ENCODE measurements at regions not wholly inside any gene's neighbourhood (a gene's known extent, or its start where the extent isn't known, plus 50 kb on each side); places are given as distances from the start of the nearest gene placed in this dataset.

DNA sequence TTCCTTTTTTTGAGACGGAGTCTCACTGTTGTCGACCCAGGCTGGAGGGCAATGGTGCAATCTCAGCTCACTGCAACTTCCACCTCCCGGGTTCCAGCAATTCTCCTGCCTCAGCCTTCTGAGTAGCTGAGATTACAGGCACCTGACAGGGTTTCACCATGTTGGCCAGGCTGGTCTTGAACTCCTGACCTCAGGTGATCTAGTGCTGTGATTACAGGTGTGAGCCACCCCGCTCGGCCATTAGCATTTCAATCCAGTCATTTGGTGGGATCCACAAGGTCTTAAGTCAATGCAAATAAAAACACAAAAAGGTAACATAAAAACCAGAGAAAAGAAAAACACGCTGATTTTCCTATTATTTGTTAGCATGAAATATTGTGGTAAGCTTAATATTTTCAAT lies 1227.2 kb upstream of the TENM4 start:
- TF ChIP-seq, protein P1, sequence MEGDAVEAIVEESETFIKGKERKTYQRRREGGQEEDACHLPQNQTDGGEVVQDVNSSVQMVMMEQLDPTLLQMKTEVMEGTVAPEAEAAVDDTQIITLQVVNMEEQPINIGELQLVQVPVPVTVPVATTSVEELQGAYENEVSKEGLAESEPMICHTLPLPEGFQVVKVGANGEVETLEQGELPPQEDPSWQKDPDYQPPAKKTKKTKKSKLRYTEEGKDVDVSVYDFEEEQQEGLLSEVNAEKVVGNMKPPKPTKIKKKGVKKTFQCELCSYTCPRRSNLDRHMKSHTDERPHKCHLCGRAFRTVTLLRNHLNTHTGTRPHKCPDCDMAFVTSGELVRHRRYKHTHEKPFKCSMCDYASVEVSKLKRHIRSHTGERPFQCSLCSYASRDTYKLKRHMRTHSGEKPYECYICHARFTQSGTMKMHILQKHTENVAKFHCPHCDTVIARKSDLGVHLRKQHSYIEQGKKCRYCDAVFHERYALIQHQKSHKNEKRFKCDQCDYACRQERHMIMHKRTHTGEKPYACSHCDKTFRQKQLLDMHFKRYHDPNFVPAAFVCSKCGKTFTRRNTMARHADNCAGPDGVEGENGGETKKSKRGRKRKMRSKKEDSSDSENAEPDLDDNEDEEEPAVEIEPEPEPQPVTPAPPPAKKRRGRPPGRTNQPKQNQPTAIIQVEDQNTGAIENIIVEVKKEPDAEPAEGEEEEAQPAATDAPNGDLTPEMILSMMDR (conservative IDR thresholded peaks at IDR 0.05; ENCODE audit: low read depth, low read length), result no peak
- TF ChIP-seq EZH2 (IDR thresholded peaks at IDR 0.05; ENCODE audit: low read length, unreplicated experiment) (no peak), EZH2phosphoT487 (IDR thresholded peaks at IDR 0.05; ENCODE audit: borderline replicate concordance, low read length) (no peak)
- no TSS peak for BruUV-seq (replicated peaks)
- DNase-seq, result no peak
- Histone ChIP-seq H3K4me1 (ENCODE audit: insufficient read depth, low read length) (no peaks in the 10 kb centered on the region), H3K27ac (ENCODE audit: low read length) (no peak overlapping the region), H3K9me3 (ENCODE audit: low read length) (peaks cover 10% of the 10 kb centered on the region; the same call in 1 of the 2 replicates), H3K4me2 (ENCODE audit: low read length) (no peak overlapping the region), H3K36me3 (ENCODE audit: low read depth, low read length) (no peaks in the 10 kb centered on the region), H3K27me3 (ENCODE audit: low read length) (no peaks in the 10 kb centered on the region), H3F3A (ENCODE audit: low read length, unreplicated experiment) (no peaks in the 10 kb centered on the region), H3K4me3 (ENCODE audit: low read length) (no peak overlapping the region), H4K20me1 (ENCODE audit: low read length) (no peaks in the 10 kb centered on the region), H2AFZ (ENCODE audit: low read length) (no peak overlapping the region), H3K79me2 (ENCODE audit: low read length) (no peaks in the 10 kb centered on the region), H3K9me2 (replicated peaks; ENCODE audit: low read length) (no peaks in the 10 kb centered on the region), H3K9ac (ENCODE audit: low read length) (no peak overlapping the region)
- ChIA-PET CTCF (no interaction called here), POLR2A (ENCODE audit: unreplicated experiment) (no interaction called here)
- ATAC-seq, result no peak
- intact Hi-C loops (cut with micrococcal nuclease), result no loop called here

DNA sequence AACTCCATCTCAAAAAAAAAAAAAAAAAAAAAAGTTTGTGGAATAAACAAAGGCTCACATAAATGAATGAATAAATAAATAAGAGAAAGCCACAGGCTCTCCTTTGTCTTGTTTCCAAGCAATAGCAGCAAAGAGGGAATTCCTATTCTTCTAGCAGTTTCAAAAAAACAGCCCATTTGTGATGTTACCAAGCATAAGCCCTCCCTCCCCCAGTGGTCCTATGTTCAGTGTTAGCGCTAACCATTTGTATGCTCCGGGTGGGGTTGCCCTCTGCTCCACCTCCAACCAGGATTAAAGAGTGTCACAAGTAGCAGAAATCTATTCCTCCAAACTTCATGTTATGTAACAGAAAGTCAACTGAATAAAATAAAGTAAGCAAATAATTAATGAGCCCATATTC lies 1215.0 kb upstream of the TENM4 start:
- ATAC-seq (no peak), DNase-seq (no peak)
- no peaks in the 10 kb centered on the region for H4K20me1 ChIP-seq (ENCODE audit: low read length)
- H3K36me3 ChIP-seq (ENCODE audit: low read depth, low read length), result no peaks in the 10 kb centered on the region
- no peaks in the 10 kb centered on the region for H3K9me2 ChIP-seq (replicated peaks; ENCODE audit: low read length)
- no peak overlapping the region for H2AFZ ChIP-seq (ENCODE audit: low read length)
- H3K79me2 ChIP-seq (ENCODE audit: low read length), result no peaks in the 10 kb centered on the region
- H3K27me3 ChIP-seq (ENCODE audit: low read length), result no peaks in the 10 kb centered on the region
- H3K9ac ChIP-seq (ENCODE audit: low read length), result no peak overlapping the region
- ChIA-PET CTCF (no interaction called here), POLR2A (ENCODE audit: unreplicated experiment) (no interaction called here)
- H3K4me3 ChIP-seq (ENCODE audit: low read length), result no peak overlapping the region
- TF ChIP-seq EZH2phosphoT487 (IDR thresholded peaks at IDR 0.05; ENCODE audit: borderline replicate concordance, low read length) (no peak), EZH2 (IDR thresholded peaks at IDR 0.05; ENCODE audit: low read length, unreplicated experiment) (no peak)
- TF ChIP-seq, protein P1 (conservative IDR thresholded peaks at IDR 0.05; ENCODE audit: low read depth, low read length), result no peak
- H3K4me2 ChIP-seq (ENCODE audit: low read length), result no peak overlapping the region
- no TSS peak for BruUV-seq (replicated peaks)
- H3K4me1 ChIP-seq (ENCODE audit: insufficient read depth, low read length), result no peaks in the 10 kb centered on the region
- no peaks in the 10 kb centered on the region for H3F3A ChIP-seq (ENCODE audit: low read length, unreplicated experiment)
- intact Hi-C loops (cut with micrococcal nuclease), result no loop called here
- no peak overlapping the region for H3K27ac ChIP-seq (ENCODE audit: low read length)
- H3K9me3 ChIP-seq (ENCODE audit: low read length), result peaks cover 11% of the 10 kb centered on the region; the same call in 1 of the 2 replicates

DNA sequence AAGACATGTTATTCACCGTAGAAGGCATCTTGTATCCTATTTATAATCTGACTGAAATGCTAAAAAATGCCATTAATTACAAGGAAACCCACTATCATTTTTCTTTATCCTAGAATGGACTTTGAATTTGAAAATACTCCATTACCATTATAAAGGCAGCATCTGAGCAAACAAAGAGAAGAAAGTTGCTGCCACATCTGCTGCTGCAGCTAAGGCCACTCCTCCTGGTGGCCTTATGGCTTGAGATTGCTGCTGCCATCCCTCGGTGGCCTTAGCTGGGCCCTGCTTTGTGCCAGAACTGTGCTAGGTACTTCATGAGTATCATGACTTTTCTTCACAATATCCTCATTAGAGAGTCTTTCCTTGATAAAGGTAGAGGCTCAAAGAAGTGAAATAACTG lies 1210.1 kb upstream of the TENM4 start:
- ATAC-seq (no peak), DNase-seq (no peak)
- TF ChIP-seq EZH2 (IDR thresholded peaks at IDR 0.05; ENCODE audit: low read length, unreplicated experiment), result no peak
- TF ChIP-seq, protein P1 (conservative IDR thresholded peaks at IDR 0.05; ENCODE audit: low read depth, low read length), result no peak
- TF ChIP-seq EZH2phosphoT487 (IDR thresholded peaks at IDR 0.05; ENCODE audit: borderline replicate concordance, low read length), result no peak
- no peaks in the 10 kb centered on the region for H3K79me2 ChIP-seq (ENCODE audit: low read length)
- BruUV-seq (replicated peaks), result no TSS peak
- H3K9me2 ChIP-seq (replicated peaks; ENCODE audit: low read length), result no peaks in the 10 kb centered on the region
- H3K4me2 ChIP-seq (ENCODE audit: low read length), result no peak overlapping the region
- no peak overlapping the region for H3K27ac ChIP-seq (ENCODE audit: low read length)
- intact Hi-C loops (cut with micrococcal nuclease), result no loop called here
- ChIA-PET POLR2A (ENCODE audit: unreplicated experiment) (no interaction called here), CTCF (no interaction called here)
- no peaks in the 10 kb centered on the region for H3F3A ChIP-seq (ENCODE audit: low read length, unreplicated experiment)
- H3K9me3 ChIP-seq (ENCODE audit: low read length), result peaks cover 19% of the 10 kb centered on the region; the same call in 1 of the 2 replicates
- H3K36me3 ChIP-seq (ENCODE audit: low read depth, low read length), result no peaks in the 10 kb centered on the region
- no peak overlapping the region for H2AFZ ChIP-seq (ENCODE audit: low read length)
- no peaks in the 10 kb centered on the region for H4K20me1 ChIP-seq (ENCODE audit: low read length)
- no peak overlapping the region for H3K9ac ChIP-seq (ENCODE audit: low read length)
- no peaks in the 10 kb centered on the region for H3K27me3 ChIP-seq (ENCODE audit: low read length)
- H3K4me3 ChIP-seq (ENCODE audit: low read length), result no peak overlapping the region
- no peaks in the 10 kb centered on the region for H3K4me1 ChIP-seq (ENCODE audit: insufficient read depth, low read length)

Measured in PC-3 (cell line).